ENCODE measurements at regions not wholly inside any gene's neighbourhood (a gene's known extent, or its start where the extent isn't known, plus 50 kb on each side); places are given as distances from the start of the nearest gene placed in this dataset.
A peak's percentile ranks its signal among the peaks of the same experiment; 100 is the strongest.

- no peak for DNase-seq
Measured at GRCh38 chr3:174403831-174404230, 455.3 kb upstream of the NAALADL2 start.

GRCh38 chr3:174408310-174408709 lies 450.8 kb upstream of the NAALADL2 start:
- no peak for DNase-seq

GRCh38 chr3:174409086-174409743 lies 449.9 kb upstream of the NAALADL2 start:
- DNase-seq, result no peak

GRCh38 chr3:174413062-174413912 lies 445.8 kb upstream of the NAALADL2 start:
- no peak for DNase-seq

- DNase-seq, result no peak
Measured at GRCh38 chr3:174414902-174415301, 444.2 kb upstream of the NAALADL2 start.

- DNase-seq, result peak; percentile 86 to 88
Measured at GRCh38 chr3:174417573-174417972, 441.6 kb upstream of the NAALADL2 start.

GRCh38 chr3:174419216-174419615 lies 439.9 kb upstream of the NAALADL2 start:
- no peak for DNase-seq

GRCh38 chr3:174423936-174424335 lies 435.2 kb upstream of the NAALADL2 start:
- no peak for DNase-seq

- no peak for DNase-seq
Measured at GRCh38 chr3:174424656-174425055, 434.5 kb upstream of the NAALADL2 start.

- no peak for DNase-seq
Measured at GRCh38 chr3:174425422-174425821, 433.7 kb upstream of the NAALADL2 start.

GRCh38 chr3:174430986-174431385 lies 428.1 kb upstream of the NAALADL2 start:
- no peak for DNase-seq

GRCh38 chr3:174431717-174432116 lies 427.4 kb upstream of the NAALADL2 start:
- no peak for DNase-seq

GRCh38 chr3:174436367-174436766 lies 422.8 kb upstream of the NAALADL2 start:
- DNase-seq, result no peak

GRCh38 chr3:174438501-174439145 lies 420.5 kb upstream of the NAALADL2 start:
- DNase-seq, result no peak

- peak; percentile 80 to 82 for DNase-seq
Measured at GRCh38 chr3:174439331-174440252, 419.5 kb upstream of the NAALADL2 start.

GRCh38 chr3:174440253-174440701 lies 418.9 kb upstream of the NAALADL2 start:
- DNase-seq, result peak in 1 of 2 donors; percentile 8

- DNase-seq, result peak; percentile 74 to 88
Measured at GRCh38 chr3:174440741-174441587, 418.2 kb upstream of the NAALADL2 start.

- no peak for DNase-seq
Measured at GRCh38 chr3:174441588-174442301, 417.4 kb upstream of the NAALADL2 start.

GRCh38 chr3:174442302-174442682 lies 416.8 kb upstream of the NAALADL2 start:
- no peak for DNase-seq

GRCh38 chr3:174444391-174444790 lies 414.7 kb upstream of the NAALADL2 start:
- peak; percentile 10 to 57 for DNase-seq

GRCh38 chr3:174457758-174458157 lies 401.4 kb upstream of the NAALADL2 start:
- DNase-seq, result no peak
